Neural cell (in vitro differentiated cells): ENCODE measurements at regions not wholly inside any gene's neighbourhood (a gene's known extent, or its start where the extent isn't known, plus 50 kb on each side); places are given as distances from the start of the nearest gene placed in this dataset.

Source experiments
- H2AFZ ChIP-seq: fragments of 200-600, 300-800 bp; sonication (generic), shearing (Covaris generic); 2 replicates; pipeline ENCODE4 v1.6.0; 2014; ENCODE audit warnings: low read depth, mild to moderate bottlenecking, antibody characterized with exemption, low read length, moderate library complexity
- H3F3A ChIP-seq: fragments of 200-600 bp; shearing (Covaris generic); 2 replicates; pipeline ENCODE4 v1.6.1; 2016; ENCODE audit warnings: mild to moderate bottlenecking, moderate library complexity, mixed read lengths, antibody characterized with exemption, low read length; ENCODE audit not compliant: insufficient read depth, poor library complexity, severe bottlenecking
- H3K27ac ChIP-seq: fragments of 200-600, 300-800 bp; sonication (generic), shearing (Covaris generic); 2 replicates; pipeline ENCODE4 v1.5.1; 2014; ENCODE audit warnings: mild to moderate bottlenecking, low read length, moderate library complexity
- H3K27me3 ChIP-seq: fragments of 300-800, 200-600 bp; sonication (generic), shearing (Covaris generic); 2 replicates; pipeline ENCODE4 v1.6.0; 2014; ENCODE audit warnings: mild to moderate bottlenecking, low read depth, low read length, moderate library complexity; ENCODE audit not compliant: insufficient read depth
- H3K36me3 ChIP-seq: fragments of 300-800, 200-600 bp; sonication (generic), shearing (Covaris generic); 2 replicates; pipeline ENCODE4 v1.5.1; 2014; ENCODE audit warnings: mild to moderate bottlenecking, antibody characterized with exemption, low read length, moderate library complexity; ENCODE audit not compliant: insufficient read depth
- H3K4me2 ChIP-seq: fragments of 300-800, 200-600 bp; sonication (generic), shearing (Covaris generic); 2 replicates; pipeline ENCODE4 v1.6.0; 2014; ENCODE audit warnings: mild to moderate bottlenecking, low read length
- H3K4me3 ChIP-seq: fragments of 300-800, 200-600 bp; sonication (generic), shearing (Covaris generic); 2 replicates; pipeline ENCODE4 v1.5.1; 2014; ENCODE audit warnings: mild to moderate bottlenecking, low read length, moderate library complexity
- H3K79me2 ChIP-seq: fragments of 200-600 bp; shearing (Covaris generic); replicated peaks from 2 replicates; pipeline ENCODE4 v1.6.0; 2014; ENCODE audit warnings: mild to moderate bottlenecking, low read length, moderate library complexity; ENCODE audit not compliant: insufficient read depth
- H3K9ac ChIP-seq: fragments of 300-800, 200-600 bp; sonication (generic), shearing (Covaris generic); 2 replicates; pipeline ENCODE4 v1.6.1; 2016; ENCODE audit warnings: mild to moderate bottlenecking, low read length, mixed read lengths
- H3K9me2 ChIP-seq: fragments of 200-600 bp; shearing (Covaris generic); 2 replicates; pipeline ENCODE4 v1.6.1; 2016; ENCODE audit warnings: mild to moderate bottlenecking, low read length, mixed read lengths; ENCODE audit not compliant: insufficient read depth
- H3K9me3 ChIP-seq: fragments of 200-600, 300-800 bp; sonication (generic), shearing (Covaris generic); 2 replicates; pipeline ENCODE4 v1.6.1; 2016; ENCODE audit warnings: mild to moderate bottlenecking, mixed run types, low read length, moderate library complexity, mixed read lengths
- H4K20me1 ChIP-seq: fragments of 200-600 bp; shearing (Covaris generic); 2 replicates; pipeline ENCODE4 v1.6.1; 2016; ENCODE audit warnings: mild to moderate bottlenecking, mixed run types; ENCODE audit not compliant: insufficient read depth
- EP300 ChIP-seq: fragments of 450-650 bp; conservative IDR thresholded peaks from 2 replicates; pipeline ENCODE4 v1.6.1; 2014; ENCODE audit warnings: antibody characterized with exemption, mild to moderate bottlenecking, moderate library complexity; ENCODE audit not compliant: poor library complexity, severe bottlenecking
- EZH2 ChIP-seq: fragments of 200-600, 300-800 bp; shearing (Covaris generic), sonication (generic); IDR thresholded peaks from 2 replicates; pipeline ENCODE4 v1.6.1; 2014; ENCODE audit warnings: antibody characterized with exemption, low read length, borderline replicate concordance, mild to moderate bottlenecking; ENCODE audit not compliant: insufficient read depth, poor library complexity, severe bottlenecking
- MXI1 ChIP-seq: fragments of 450-650 bp; conservative IDR thresholded peaks from 2 replicates; pipeline ENCODE4 v1.6.1; 2014; ENCODE audit warnings: antibody characterized with exemption, mild to moderate bottlenecking; ENCODE audit not compliant: poor library complexity, severe bottlenecking
- POLR2AphosphoS5 ChIP-seq: IDR thresholded peaks from 2 replicates; pipeline ENCODE4 v1.6.1; 2012
- RAD21 ChIP-seq: fragments of 450-650 bp; conservative IDR thresholded peaks from 2 replicates; pipeline ENCODE4 v1.6.1; 2014; ENCODE audit warnings: antibody characterized with exemption, mild to moderate bottlenecking, moderate library complexity
- SMC3 ChIP-seq: fragments of 450-650 bp; conservative IDR thresholded peaks from 2 replicates; pipeline ENCODE4 v1.6.1; 2014; ENCODE audit warnings: antibody characterized with exemption, mild to moderate bottlenecking, moderate library complexity; ENCODE audit not compliant: poor library complexity
- TF ChIP-seq, protein P1 (sequence below): fragments of 450-650 bp; IDR thresholded peaks from 2 replicates; pipeline ENCODE4 v1.5.1; 2014; ENCODE audit warnings: antibody characterized with exemption, mild to moderate bottlenecking, moderate library complexity; ENCODE audit not compliant: poor library complexity, severe bottlenecking
- TF ChIP-seq, protein P2 (sequence below): IDR thresholded peaks from 2 replicates; pipeline ENCODE4 v1.6.1; 2012; ENCODE audit warnings: borderline replicate concordance

DNA sequence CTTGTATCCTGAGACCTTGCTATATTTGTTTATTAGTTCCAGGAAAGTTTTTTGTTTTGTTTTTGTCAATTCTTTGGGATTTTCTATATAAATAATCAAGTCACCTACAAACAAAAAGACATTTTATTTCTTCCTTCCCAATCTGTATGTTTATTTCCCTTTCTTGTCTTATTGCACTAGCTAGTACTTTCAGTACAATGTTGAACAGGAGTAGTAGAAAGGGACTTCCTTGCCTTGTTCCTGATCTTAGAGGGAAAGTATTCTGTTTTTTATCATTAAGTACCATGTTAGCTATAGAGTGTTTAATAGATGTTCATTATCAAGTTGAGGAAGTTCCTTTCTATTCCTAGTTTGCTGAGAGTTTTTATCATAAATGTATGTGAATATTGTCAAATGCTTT lies 119.5 kb upstream of the TLE4 start:
- Histone ChIP-seq H3K9ac (no peak overlapping the region), H3K9me2 (no peaks in the 10 kb centered on the region), H3K9me3 (no peaks in the 10 kb centered on the region), H2AFZ (no peak overlapping the region), H3K27ac (no peak overlapping the region), H3F3A (no peaks in the 10 kb centered on the region), H3K4me2 (no peak overlapping the region), H4K20me1 (no peaks in the 10 kb centered on the region), H3K27me3 (no peaks in the 10 kb centered on the region), H3K4me3 (no peak overlapping the region), H3K36me3 (no peaks in the 10 kb centered on the region), H3K79me2 (no peaks in the 10 kb centered on the region)
- no peak for TF ChIP-seq RAD21
- no peak for TF ChIP-seq EP300

DNA sequence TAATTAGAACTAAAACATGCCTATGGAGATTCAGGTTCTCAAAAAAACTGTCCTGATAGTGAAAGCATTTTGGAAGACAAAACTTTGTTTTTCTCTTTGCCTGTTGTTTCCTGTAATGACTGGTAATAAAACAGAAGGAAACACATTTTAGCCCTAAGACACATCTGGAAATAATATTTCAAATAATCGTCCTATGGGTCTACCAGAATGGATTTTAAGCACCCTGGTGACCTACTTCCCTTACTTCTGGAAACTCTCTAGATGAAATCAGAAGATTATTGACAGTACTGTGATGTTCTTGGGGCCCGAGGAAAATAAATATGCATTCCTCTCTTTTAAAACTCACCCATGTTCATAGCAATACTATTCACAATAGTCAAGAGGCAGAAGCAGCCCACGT lies 110.1 kb upstream of the TLE4 start:
- H3K9me3 ChIP-seq: no peaks in the 10 kb centered on the region
- no peak overlapping the region for H3K27ac ChIP-seq
- no peaks in the 10 kb centered on the region for H3K9me2 ChIP-seq
- no peaks in the 10 kb centered on the region for H3K27me3 ChIP-seq
- H4K20me1 ChIP-seq: no peaks in the 10 kb centered on the region
- H3K4me3 ChIP-seq: no peak overlapping the region
- H3K36me3 ChIP-seq: no peaks in the 10 kb centered on the region
- H3K79me2 ChIP-seq: no peaks in the 10 kb centered on the region
- H3F3A ChIP-seq: no peaks in the 10 kb centered on the region
- H2AFZ ChIP-seq: no peak overlapping the region
- H3K9ac ChIP-seq: no peak overlapping the region
- no peak overlapping the region for H3K4me2 ChIP-seq
- no peak for TF ChIP-seq POLR2AphosphoS5
- no peak for TF ChIP-seq SMC3

DNA sequence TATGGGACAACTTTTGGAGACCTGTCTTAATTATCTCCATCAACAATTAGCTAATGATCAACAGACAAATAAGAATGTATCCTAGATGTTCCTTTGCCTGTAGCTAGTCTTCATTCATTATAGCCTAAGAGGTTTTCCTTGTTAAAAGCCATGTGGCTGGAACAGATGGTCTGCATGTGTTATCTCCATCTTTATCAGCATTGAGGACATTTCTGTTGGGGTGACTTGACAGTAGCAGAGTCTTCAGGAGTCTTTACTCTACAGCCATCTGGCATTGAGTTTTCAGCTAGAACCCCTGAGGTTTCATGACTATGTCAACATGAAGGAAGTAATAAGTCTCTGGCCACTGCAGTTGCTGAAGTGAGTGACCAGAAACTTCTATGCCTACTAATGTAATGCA lies 106.6 kb upstream of the TLE4 start:
- no peak for TF ChIP-seq RAD21
- no peak overlapping the region for H2AFZ ChIP-seq
- H3K4me3 ChIP-seq: no peak overlapping the region

DNA sequence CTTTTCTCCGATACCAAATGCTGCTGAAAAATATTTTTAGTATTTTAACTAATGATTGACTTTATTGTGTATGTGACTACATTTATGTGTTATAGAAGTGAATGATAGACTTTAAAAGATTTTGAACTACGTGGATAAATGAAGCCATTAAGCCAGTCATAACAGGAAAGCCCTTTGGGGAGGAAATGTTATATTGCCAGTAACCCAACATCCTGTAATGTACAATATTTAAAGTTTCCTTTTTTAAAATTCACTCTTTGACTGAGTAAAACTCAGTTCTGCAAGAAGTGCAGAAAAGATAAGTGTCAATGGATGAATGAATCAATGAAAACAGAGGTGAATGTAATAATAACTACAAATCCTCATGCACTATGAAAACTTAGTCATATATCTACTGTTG lies 102.6 kb upstream of the TLE4 start:
- Histone ChIP-seq H3K27me3 (no peaks in the 10 kb centered on the region), H3K9me2 (no peaks in the 10 kb centered on the region), H3K79me2 (no peaks in the 10 kb centered on the region), H3K9me3 (no peaks in the 10 kb centered on the region), H3K36me3 (no peaks in the 10 kb centered on the region), H3K9ac (no peak overlapping the region), H2AFZ (no peak overlapping the region), H3K4me2 (no peak overlapping the region), H3K4me3 (no peak overlapping the region), H4K20me1 (no peaks in the 10 kb centered on the region), H3F3A (no peaks in the 10 kb centered on the region), H3K27ac (no peak overlapping the region)
- TF ChIP-seq, protein P1, sequence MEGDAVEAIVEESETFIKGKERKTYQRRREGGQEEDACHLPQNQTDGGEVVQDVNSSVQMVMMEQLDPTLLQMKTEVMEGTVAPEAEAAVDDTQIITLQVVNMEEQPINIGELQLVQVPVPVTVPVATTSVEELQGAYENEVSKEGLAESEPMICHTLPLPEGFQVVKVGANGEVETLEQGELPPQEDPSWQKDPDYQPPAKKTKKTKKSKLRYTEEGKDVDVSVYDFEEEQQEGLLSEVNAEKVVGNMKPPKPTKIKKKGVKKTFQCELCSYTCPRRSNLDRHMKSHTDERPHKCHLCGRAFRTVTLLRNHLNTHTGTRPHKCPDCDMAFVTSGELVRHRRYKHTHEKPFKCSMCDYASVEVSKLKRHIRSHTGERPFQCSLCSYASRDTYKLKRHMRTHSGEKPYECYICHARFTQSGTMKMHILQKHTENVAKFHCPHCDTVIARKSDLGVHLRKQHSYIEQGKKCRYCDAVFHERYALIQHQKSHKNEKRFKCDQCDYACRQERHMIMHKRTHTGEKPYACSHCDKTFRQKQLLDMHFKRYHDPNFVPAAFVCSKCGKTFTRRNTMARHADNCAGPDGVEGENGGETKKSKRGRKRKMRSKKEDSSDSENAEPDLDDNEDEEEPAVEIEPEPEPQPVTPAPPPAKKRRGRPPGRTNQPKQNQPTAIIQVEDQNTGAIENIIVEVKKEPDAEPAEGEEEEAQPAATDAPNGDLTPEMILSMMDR: no peak
- TF ChIP-seq RAD21 (no peak), EP300 (no peak), MXI1 (no peak), EZH2 (no peak)
- TF ChIP-seq, protein P2, sequence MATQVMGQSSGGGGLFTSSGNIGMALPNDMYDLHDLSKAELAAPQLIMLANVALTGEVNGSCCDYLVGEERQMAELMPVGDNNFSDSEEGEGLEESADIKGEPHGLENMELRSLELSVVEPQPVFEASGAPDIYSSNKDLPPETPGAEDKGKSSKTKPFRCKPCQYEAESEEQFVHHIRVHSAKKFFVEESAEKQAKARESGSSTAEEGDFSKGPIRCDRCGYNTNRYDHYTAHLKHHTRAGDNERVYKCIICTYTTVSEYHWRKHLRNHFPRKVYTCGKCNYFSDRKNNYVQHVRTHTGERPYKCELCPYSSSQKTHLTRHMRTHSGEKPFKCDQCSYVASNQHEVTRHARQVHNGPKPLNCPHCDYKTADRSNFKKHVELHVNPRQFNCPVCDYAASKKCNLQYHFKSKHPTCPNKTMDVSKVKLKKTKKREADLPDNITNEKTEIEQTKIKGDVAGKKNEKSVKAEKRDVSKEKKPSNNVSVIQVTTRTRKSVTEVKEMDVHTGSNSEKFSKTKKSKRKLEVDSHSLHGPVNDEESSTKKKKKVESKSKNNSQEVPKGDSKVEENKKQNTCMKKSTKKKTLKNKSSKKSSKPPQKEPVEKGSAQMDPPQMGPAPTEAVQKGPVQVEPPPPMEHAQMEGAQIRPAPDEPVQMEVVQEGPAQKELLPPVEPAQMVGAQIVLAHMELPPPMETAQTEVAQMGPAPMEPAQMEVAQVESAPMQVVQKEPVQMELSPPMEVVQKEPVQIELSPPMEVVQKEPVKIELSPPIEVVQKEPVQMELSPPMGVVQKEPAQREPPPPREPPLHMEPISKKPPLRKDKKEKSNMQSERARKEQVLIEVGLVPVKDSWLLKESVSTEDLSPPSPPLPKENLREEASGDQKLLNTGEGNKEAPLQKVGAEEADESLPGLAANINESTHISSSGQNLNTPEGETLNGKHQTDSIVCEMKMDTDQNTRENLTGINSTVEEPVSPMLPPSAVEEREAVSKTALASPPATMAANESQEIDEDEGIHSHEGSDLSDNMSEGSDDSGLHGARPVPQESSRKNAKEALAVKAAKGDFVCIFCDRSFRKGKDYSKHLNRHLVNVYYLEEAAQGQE: no peak

More for the DNA sequence above, 106.6 kb upstream of the TLE4 start:
- Histone ChIP-seq H4K20me1 (no peaks in the 10 kb centered on the region), H3K4me2 (no peak overlapping the region), H3K79me2 (no peaks in the 10 kb centered on the region), H3K27me3 (no peaks in the 10 kb centered on the region), H3F3A (no peaks in the 10 kb centered on the region), H3K9ac (no peak overlapping the region), H3K9me3 (no peaks in the 10 kb centered on the region), H3K27ac (no peak overlapping the region), H3K36me3 (no peaks in the 10 kb centered on the region), H3K9me2 (no peaks in the 10 kb centered on the region)
